ENCODE measurements at regions not wholly inside any gene's neighbourhood (a gene's known extent, or its start where the extent isn't known, plus 50 kb on each side); places are given as distances from the start of the nearest gene placed in this dataset.

- H3K27ac ChIP-seq = no peak overlapping the region
- no peak for TF ChIP-seq POLR2A (IDR thresholded peaks at IDR 0.05)
- no peaks in the 10 kb centered on the region for H3K4me1 ChIP-seq
- DNase-seq (no peak), ATAC-seq (no peak)
- H3K4me3 ChIP-seq = no peak overlapping the region
- 60% methylated on average over 1 of the region's 12 CpGs for WGBS (ENCODE audit: insufficient coverage, low coverage, low lambda C conversion rate, missing lambda C conversion rate)
- H3K27me3 ChIP-seq = no peaks in the 10 kb centered on the region
- H3K9me3 ChIP-seq = no peaks in the 10 kb centered on the region
- intact Hi-C loops (cut with DNase I) = no loop called here
- peaks cover 0 to 9% (median 0%) of the 10 kb centered on the region in 4 donors for H3K36me3 ChIP-seq
Measured at GRCh38 chr11:71097506-71098240, 154.7 kb downstream of the SHANK2 start.

DNA sequence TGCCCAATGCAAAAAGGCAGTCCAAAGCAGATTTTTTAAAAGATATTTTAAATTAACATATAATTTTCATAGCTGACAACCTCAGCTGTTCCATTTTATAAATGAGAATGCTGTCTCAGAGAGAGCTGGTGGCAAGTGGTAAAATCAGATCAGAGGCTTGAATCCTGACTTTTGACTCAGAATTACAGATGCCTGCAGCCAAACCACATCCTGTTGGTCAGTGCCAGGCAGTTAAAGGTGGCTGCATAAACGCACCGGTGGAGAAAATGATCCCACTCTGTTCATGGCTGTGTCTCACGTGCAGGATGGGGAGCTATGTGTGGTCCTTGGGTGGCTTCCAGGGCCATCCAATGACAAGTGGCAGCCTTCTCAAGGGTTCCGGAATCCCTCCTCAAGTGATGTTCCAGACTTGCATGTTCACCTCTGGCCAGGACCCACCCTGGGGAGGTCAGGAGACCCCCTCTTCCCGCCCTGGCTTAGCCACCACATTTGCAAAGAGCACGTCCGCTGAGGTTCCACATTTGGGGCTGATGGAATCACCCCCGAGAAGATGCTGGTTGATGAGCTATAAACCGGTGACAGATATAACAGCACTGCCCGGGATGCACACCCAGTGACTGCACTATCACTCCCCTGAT is 155.5 kb downstream of the SHANK2 start:
- H3K27ac ChIP-seq = no peak overlapping the region
- TF ChIP-seq POLR2A (IDR thresholded peaks at IDR 0.05) = no peak
- TF ChIP-seq, protein P1, sequence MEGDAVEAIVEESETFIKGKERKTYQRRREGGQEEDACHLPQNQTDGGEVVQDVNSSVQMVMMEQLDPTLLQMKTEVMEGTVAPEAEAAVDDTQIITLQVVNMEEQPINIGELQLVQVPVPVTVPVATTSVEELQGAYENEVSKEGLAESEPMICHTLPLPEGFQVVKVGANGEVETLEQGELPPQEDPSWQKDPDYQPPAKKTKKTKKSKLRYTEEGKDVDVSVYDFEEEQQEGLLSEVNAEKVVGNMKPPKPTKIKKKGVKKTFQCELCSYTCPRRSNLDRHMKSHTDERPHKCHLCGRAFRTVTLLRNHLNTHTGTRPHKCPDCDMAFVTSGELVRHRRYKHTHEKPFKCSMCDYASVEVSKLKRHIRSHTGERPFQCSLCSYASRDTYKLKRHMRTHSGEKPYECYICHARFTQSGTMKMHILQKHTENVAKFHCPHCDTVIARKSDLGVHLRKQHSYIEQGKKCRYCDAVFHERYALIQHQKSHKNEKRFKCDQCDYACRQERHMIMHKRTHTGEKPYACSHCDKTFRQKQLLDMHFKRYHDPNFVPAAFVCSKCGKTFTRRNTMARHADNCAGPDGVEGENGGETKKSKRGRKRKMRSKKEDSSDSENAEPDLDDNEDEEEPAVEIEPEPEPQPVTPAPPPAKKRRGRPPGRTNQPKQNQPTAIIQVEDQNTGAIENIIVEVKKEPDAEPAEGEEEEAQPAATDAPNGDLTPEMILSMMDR (IDR thresholded peaks at IDR 0.05) = no peak
- intact Hi-C loops (cut with DNase I) = no loop called here
- H3K36me3 ChIP-seq = peaks cover 0 to 14% (median 0%) of the 10 kb centered on the region in 4 donors
- no peaks in the 10 kb centered on the region for H3K4me1 ChIP-seq
- 63% methylated on average over 1 of the region's 10 CpGs for WGBS (ENCODE audit: insufficient coverage, low coverage, low lambda C conversion rate, missing lambda C conversion rate)
- DNase-seq (no peak), ATAC-seq (no peak)
- H3K4me3 ChIP-seq = no peak overlapping the region
- no peaks in the 10 kb centered on the region for H3K27me3 ChIP-seq
- H3K9me3 ChIP-seq = no peaks in the 10 kb centered on the region

GRCh38 chr11:71095294-71095850 is 157.0 kb downstream of the SHANK2 start:
- no peak overlapping the region for H3K27ac ChIP-seq
- no peaks in the 10 kb centered on the region for H3K4me1 ChIP-seq
- ATAC-seq (no peak), DNase-seq (no peak)
- intact Hi-C loops (cut with DNase I) = no loop called here
- H3K27me3 ChIP-seq = no peaks in the 10 kb centered on the region
- no peaks in the 10 kb centered on the region for H3K9me3 ChIP-seq
- WGBS (ENCODE audit: insufficient coverage, low coverage, low lambda C conversion rate, missing lambda C conversion rate) = 76% methylated on average over 5 of the region's 9 CpGs
- no peak overlapping the region for H3K4me3 ChIP-seq
- TF ChIP-seq POLR2A (IDR thresholded peaks at IDR 0.05) = no peak
- TF ChIP-seq, protein P1 (IDR thresholded peaks at IDR 0.05) = no peak
- peaks cover 0 to 20% (median 5%) of the 10 kb centered on the region in 4 donors for H3K36me3 ChIP-seq

- 93% methylated on average over 6 of the region's 26 CpGs for WGBS (ENCODE audit: insufficient coverage, low coverage, low lambda C conversion rate, missing lambda C conversion rate)
- no peak for DNase-seq
- H3K27me3 ChIP-seq = no peaks in the 10 kb centered on the region
- no peak for ATAC-seq
- H3K4me1 ChIP-seq = no peaks in the 10 kb centered on the region
- TF ChIP-seq POLR2A (IDR thresholded peaks at IDR 0.05) = no peak
- TF ChIP-seq, protein P1 (IDR thresholded peaks at IDR 0.05) = no peak
- H3K27ac ChIP-seq = no peak overlapping the region
- peaks cover 0 to 20% (median 5%) of the 10 kb centered on the region in 4 donors for H3K36me3 ChIP-seq
- H3K4me3 ChIP-seq = no peak overlapping the region
- H3K9me3 ChIP-seq = no peaks in the 10 kb centered on the region
- intact Hi-C loops (cut with DNase I) = no loop called here
Measured at GRCh38 chr11:71094296-71095077, 157.9 kb downstream of the SHANK2 start.
